Retinal pigment epithelial cell (primary cell): ENCODE measurements at regions not wholly inside any gene's neighbourhood (a gene's known extent, or its start where the extent isn't known, plus 50 kb on each side); places are given as distances from the start of the nearest gene placed in this dataset.

Source experiments
- DNase-seq: peaks from one replicate; pipeline ENCODE4 v3.0.0-alpha.2; 2010; ENCODE audit warnings: low read depth
- H3K4me3 ChIP-seq: 2 replicates; pipeline ENCODE4 v1.5.1; 2011; ENCODE audit warnings: mild to moderate bottlenecking, low read length, control low read depth, moderate library complexity
- CTCF ChIP-seq: conservative IDR thresholded peaks from 2 replicates; pipeline ENCODE4 v1.5.1; 2011; ENCODE audit warnings: low read depth, low read length, control low read depth, inconsistent platforms

GRCh38 chr9:107738789-107739188, 249.2 kb upstream of the KLF4 start:
- no peak for DNase-seq
- no peak overlapping the region for H3K4me3 ChIP-seq
- no peak for TF ChIP-seq CTCF

GRCh38 chr9:107737987-107738743, 248.6 kb upstream of the KLF4 start:
- no peak for TF ChIP-seq CTCF
- H3K4me3 ChIP-seq = no peak overlapping the region
- no peak for DNase-seq

GRCh38 chr9:107737610-107737986, 248.0 kb upstream of the KLF4 start:
- no peak overlapping the region for H3K4me3 ChIP-seq
- no peak for DNase-seq
- no peak for TF ChIP-seq CTCF

- no peak for DNase-seq
- no peak overlapping the region for H3K4me3 ChIP-seq
- no peak for TF ChIP-seq CTCF
These were observed 246.3 kb upstream of the KLF4 start for GRCh38 chr9:107735821-107736220.

GRCh38 chr9:107734256-107735013, 244.9 kb upstream of the KLF4 start:
- TF ChIP-seq CTCF = no peak
- H3K4me3 ChIP-seq = no peak overlapping the region
- DNase-seq = no peak

- no peak overlapping the region for H3K4me3 ChIP-seq
- DNase-seq = no peak
These were observed 243.9 kb upstream of the KLF4 start for GRCh38 chr9:107733523-107733894.

More at GRCh38 chr9:107733523-107733894, 243.9 kb upstream of the KLF4 start:
- TF ChIP-seq CTCF = no peak
